ENCODE measurements at regions not wholly inside any gene's neighbourhood (a gene's known extent, or its start where the extent isn't known, plus 50 kb on each side); places are given as distances from the start of the nearest gene placed in this dataset.
"Not testable (repeated sequence)": the region's sequence is repeated elsewhere in the genome, so short reads cannot be mapped to it uniquely, and the experiment has no call there.

- CTCF ChIA-PET; ATAC-seq; H3K4me2 ChIP-seq; H3K9me3 ChIP-seq; H3K27ac ChIP-seq; POLR2A ChIA-PET; DNase-seq (ENCODE audit: low read depth in 1 of 2, low spot score in 1 of 2); FAIRE-seq; H3K4me3 ChIP-seq; H3K4me1 ChIP-seq: not testable (repeated sequence)
- 15% methylated on average over 3 of the region's 3 CpGs for WGBS (ENCODE audit: missing lambda C conversion rate)
Observed at GRCh38 chr6:115521747-115522146, 538.9 kb downstream of the FRK start.

- H3K4me1 ChIP-seq = no peaks in the 10 kb centered on the region
- no peak for ATAC-seq
- 6% methylated on average over 4 of the region's 4 CpGs for WGBS (ENCODE audit: missing lambda C conversion rate)
- no peak overlapping the region for H3K27ac ChIP-seq
- no peaks in the 10 kb centered on the region for H3K9me3 ChIP-seq
- no peak for FAIRE-seq
- no peak for TF ChIP-seq MAX (IDR thresholded peaks at IDR 0.05)
- no peak for TF ChIP-seq EHF (CRISPR knock-in tag; IDR thresholded peaks at IDR 0.05)
- no peak for TF ChIP-seq HDAC2 (IDR thresholded peaks at IDR 0.05)
- no peak for TF ChIP-seq ZC3H11A (IDR thresholded peaks at IDR 0.05)
- no peak for TF ChIP-seq CBX2 (IDR thresholded peaks at IDR 0.05; ENCODE audit: borderline replicate concordance, low read depth)
- no peak for TF ChIP-seq JUN (IDR thresholded peaks at IDR 0.05)
- no peak for TF ChIP-seq ATOH8 (CRISPR knock-in tag; IDR thresholded peaks at IDR 0.05; ENCODE audit: low read depth)
- no peak for TF ChIP-seq E2F6 (IDR thresholded peaks at IDR 0.05; ENCODE audit: borderline replicate concordance, low read depth)
- no peak for TF ChIP-seq HOXB5 (CRISPR knock-in tag; IDR thresholded peaks at IDR 0.05)
- no peak for TF ChIP-seq MAZ (IDR thresholded peaks at IDR 0.05; ENCODE audit: borderline replicate concordance, low read depth, low read length)
- TF ChIP-seq NFE2L2 (conservative IDR thresholded peaks at IDR 0.05; ENCODE audit: low read length) = no peak
- no peak for TF ChIP-seq TFCP2L1 (CRISPR knock-in tag; IDR thresholded peaks at IDR 0.05)
- no peak for TF ChIP-seq HEYL (CRISPR knock-in tag; IDR thresholded peaks at IDR 0.05)
- no peak for TF ChIP-seq USF2 (IDR thresholded peaks at IDR 0.05)
- no peak for TF ChIP-seq POLR2AphosphoS2 (conservative IDR thresholded peaks at IDR 0.05; ENCODE audit: low read length)
- no peak for TF ChIP-seq REST (IDR thresholded peaks at IDR 0.05)
- no peak for TF ChIP-seq RARB (CRISPR knock-in tag; IDR thresholded peaks at IDR 0.05)
- no peak for DNase-seq (ENCODE audit: low read depth in 1 of 2, low spot score in 1 of 2)
- CTCF ChIA-PET = no interaction called here
- H3K4me2 ChIP-seq = no peak overlapping the region
- POLR2A ChIA-PET = no interaction called here
- H3K4me3 ChIP-seq = no peak overlapping the region
Observed at GRCh38 chr6:115514656-115515055, 546.0 kb downstream of the FRK start.

- no peaks in the 10 kb centered on the region for H3K4me1 ChIP-seq
- 55% methylated on average over 1 of the region's 1 CpG for WGBS (ENCODE audit: missing lambda C conversion rate)
- no peak for DNase-seq (ENCODE audit: low read depth in 1 of 2, low spot score in 1 of 2)
- no peak overlapping the region for H3K4me3 ChIP-seq
- ATAC-seq = no peak
- CTCF ChIA-PET = no interaction called here
- H3K27ac ChIP-seq = no peak overlapping the region
- POLR2A ChIA-PET = no interaction called here
- H3K9me3 ChIP-seq = no peaks in the 10 kb centered on the region
- FAIRE-seq = no peak
- H3K4me2 ChIP-seq = no peak overlapping the region
- TF ChIP-seq ZSCAN20 (CRISPR knock-in tag; IDR thresholded peaks at IDR 0.05) (no peak), TFCP2L1 (CRISPR knock-in tag; IDR thresholded peaks at IDR 0.05) (no peak), NPAS2 (CRISPR knock-in tag; IDR thresholded peaks at IDR 0.05; ENCODE audit: borderline replicate concordance) (no peak), ESRRA (IDR thresholded peaks at IDR 0.05; ENCODE audit: borderline replicate concordance, low read length) (no peak), FOXS1 (CRISPR knock-in tag; IDR thresholded peaks at IDR 0.05) (no peak), RAD21 (conservative IDR thresholded peaks at IDR 0.05 in 1 of 2, IDR thresholded peaks at IDR 0.05 in 1 of 2) (no peak), TP53 (CRISPR knock-in tag; IDR thresholded peaks at IDR 0.05) (no peak), SREBF2 (IDR thresholded peaks at IDR 0.05) (no peak), PBX3 (IDR thresholded peaks at IDR 0.05) (no peak), ATOH8 (CRISPR knock-in tag; IDR thresholded peaks at IDR 0.05; ENCODE audit: low read depth) (no peak), HOXB5 (CRISPR knock-in tag; IDR thresholded peaks at IDR 0.05) (no peak), CEBPB (IDR thresholded peaks at IDR 0.05) (no peak), PHF8 (IDR thresholded peaks at IDR 0.05; ENCODE audit: borderline replicate concordance, low read depth) (no peak)
Observed at GRCh38 chr6:115512923-115513322, 547.8 kb downstream of the FRK start.
